HG02938 (cell line): ENCODE measurements at regions not wholly inside any gene's neighbourhood (a gene's known extent, or its start where the extent isn't known, plus 50 kb on each side); places are given as distances from the start of the nearest gene placed in this dataset.

ENCODE experiments used
- ATAC-seq: cut with Tn5 transposase; IDR thresholded peaks from one replicate; pipeline ENCODE4 v1.9.1; 2021; ENCODE audit warnings: mild to moderate bottlenecking, moderate library complexity; ENCODE audit not compliant: unreplicated experiment

- no peak for ATAC-seq
These were observed 75.3 kb upstream of the BOC start for GRCh38 chr3:113136071-113136470.

DNA sequence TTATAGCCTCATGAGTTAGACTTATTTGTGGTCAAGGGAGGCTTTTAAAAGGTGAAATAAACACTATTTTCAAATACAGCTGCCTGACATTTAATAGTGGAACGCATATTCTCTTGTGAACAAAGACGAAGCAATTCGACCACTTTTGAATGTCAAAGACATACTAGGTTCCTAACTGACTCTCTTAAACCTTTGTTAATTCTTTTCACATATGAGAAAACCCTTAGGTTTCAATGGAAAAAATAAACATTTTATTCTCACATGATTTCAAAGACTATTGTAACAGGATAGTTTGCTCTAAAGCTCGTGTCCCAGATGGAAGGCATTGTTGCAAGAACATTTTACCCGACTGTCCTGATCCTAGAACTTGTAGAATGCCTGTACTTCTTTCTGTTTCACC, 74.8 kb upstream of the BOC start:
- ATAC-seq, result no peak

- ATAC-seq, result no peak
These were observed 72.3 kb upstream of the BOC start for GRCh38 chr3:113138839-113139743.

- no peak for ATAC-seq
These were observed 70.5 kb upstream of the BOC start for GRCh38 chr3:113140876-113141275.

DNA sequence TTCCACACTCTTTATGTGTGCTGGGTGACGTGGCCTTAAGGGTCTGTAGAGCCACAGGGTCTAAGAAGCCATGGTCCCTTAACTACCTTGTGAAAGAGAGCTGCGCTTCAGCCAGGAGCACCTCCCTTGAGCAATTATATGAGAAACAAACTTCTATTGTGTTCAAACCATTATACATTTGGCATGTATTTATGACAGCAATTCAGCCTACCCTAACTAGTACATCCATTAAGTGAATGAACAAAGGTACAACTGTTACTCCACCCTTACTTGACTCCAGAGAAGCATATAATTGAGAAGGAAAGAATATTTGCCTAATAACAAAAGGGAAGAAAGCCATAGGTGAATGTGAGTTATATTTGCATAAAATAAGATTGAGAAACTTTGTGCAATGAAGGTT, 69.8 kb upstream of the BOC start:
- no peak for ATAC-seq

GRCh38 chr3:113142476-113142875, 68.9 kb upstream of the BOC start:
- ATAC-seq, result no peak

- no peak for ATAC-seq
These were observed 68.0 kb upstream of the BOC start for GRCh38 chr3:113143353-113143752.

DNA sequence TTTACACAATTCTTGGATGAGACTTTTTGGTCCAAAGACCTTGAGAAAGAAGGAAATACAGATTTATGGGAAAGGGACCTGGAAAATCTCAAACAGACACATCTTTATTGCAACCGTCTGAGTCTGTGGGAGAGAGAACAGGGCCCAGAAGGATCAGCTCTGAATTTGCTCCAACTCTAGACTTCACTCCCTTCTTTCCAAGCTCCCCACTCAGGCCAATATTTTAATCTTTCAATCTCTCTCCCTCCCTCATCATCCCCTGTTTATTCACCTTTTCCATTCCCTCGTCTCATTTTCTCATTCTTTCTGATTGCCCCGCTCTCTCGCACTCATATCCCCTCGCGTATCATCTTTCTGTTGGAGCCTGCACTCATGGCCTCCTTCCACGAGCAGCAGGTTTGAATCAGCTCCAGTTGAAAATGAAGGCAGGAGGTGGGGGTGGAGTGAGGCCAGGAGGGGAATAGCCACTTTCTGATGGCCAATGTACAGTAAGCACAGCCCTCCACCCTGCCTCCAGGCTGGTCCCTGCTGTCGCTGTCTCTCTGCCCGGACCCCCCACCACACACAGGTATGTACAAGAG, 63.6 kb upstream of the BOC start:
- ATAC-seq, result no peak

DNA sequence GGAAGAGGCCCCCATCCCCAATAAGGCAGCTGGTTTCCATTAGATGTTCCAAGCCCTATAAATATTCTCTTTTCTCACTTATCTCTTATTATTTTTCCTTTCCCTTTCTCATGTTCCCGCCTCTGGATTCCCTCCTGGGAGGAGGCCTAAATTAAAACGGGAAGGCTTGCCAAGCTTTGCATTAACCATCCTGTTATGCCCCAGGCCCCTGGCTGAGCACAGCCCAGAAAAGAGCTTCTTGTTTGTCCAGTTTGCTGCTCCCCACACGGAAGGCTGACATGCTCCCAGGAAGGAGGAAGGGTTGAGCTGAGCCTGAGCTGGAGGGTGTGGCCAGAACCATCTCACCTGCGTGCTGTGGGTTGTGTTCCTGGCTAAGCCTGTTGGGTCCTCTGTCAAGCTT, 63.1 kb upstream of the BOC start:
- no peak for ATAC-seq

DNA sequence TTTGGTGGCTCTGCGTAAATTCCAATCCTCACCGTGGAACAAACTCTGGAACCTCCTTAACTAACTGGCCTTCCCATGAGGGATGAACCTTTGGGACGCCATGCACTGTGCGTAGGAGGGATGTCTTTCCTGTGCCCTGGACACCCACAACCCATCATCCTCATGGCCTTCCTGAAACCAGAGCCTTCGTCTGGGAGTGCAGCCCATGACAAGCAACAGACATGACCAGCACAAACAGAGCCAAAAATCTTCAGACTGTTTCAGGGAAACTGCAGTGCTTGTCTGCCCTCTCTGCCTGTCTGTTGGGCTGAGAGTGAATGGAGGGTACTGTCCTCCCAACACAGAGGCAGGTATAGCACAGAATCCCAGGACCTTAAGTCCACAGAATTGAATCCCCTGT, 61.1 kb upstream of the BOC start:
- no peak for ATAC-seq

- ATAC-seq, result no peak
These were observed 59.8 kb upstream of the BOC start for GRCh38 chr3:113151461-113152031.

DNA sequence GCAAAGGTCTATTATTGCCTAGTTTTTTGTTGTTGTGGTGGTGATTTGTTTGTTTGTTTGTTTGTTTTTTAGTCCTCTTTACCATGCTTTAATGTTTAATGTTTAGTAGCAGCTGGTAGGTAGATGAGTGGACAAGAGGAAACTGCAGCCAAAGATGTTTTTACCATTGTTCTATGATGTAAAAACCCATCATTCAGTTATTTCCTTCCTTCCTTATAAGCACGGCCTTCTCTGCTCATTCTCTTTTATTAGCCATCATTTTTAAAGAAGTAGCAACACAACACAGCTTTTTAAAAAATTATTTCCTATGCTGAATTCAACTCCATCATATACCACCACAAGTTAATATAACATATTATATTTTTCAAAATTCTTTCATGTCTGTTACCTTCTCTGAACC, 58.5 kb upstream of the BOC start:
- ATAC-seq, result no peak

- ATAC-seq, result no peak
These were observed 57.8 kb upstream of the BOC start for GRCh38 chr3:113153499-113154107.

DNA sequence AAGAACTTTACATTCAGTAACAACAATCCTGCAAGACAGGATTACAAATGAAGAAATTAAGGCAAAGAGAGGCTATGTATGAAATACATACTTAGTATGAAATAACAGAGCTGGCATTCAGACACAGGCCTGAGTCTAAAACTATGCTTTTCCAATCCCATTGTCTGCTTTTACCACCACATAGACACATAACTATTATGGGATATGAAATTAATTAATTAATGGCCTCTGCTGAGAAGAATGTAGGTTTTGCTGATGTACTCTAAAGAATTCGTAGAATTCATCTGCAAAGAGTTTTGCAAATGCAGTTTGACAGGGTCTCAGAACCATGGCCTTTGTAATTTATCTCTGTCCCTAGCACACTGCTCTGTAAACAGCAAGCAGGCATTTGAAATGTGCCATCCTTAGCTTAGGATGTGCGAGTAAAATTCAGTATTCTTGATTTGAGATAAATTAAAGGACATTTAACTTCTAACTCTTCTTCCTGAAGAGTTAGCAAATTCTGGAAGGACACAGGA, 54.5 kb upstream of the BOC start:
- ATAC-seq, result no peak

- no peak for ATAC-seq
These were observed 53.8 kb upstream of the BOC start for GRCh38 chr3:113157408-113158030.

GRCh38 chr3:113158171-113158570, 53.2 kb upstream of the BOC start:
- no peak for ATAC-seq
